GM19238 (cell line): ENCODE measurements at regions not wholly inside any gene's neighbourhood (a gene's known extent, or its start where the extent isn't known, plus 50 kb on each side); places are given as distances from the start of the nearest gene placed in this dataset.
"Not testable (repeated sequence)": the region's sequence is repeated elsewhere in the genome, so short reads cannot be mapped to it uniquely, and the experiment has no call there.

Source experiments
- DNase-seq: peaks from one replicate; pipeline ENCODE4 v3.0.0; 2011; ENCODE audit warnings: low spot score; ENCODE audit not compliant: insufficient read length

DNA sequence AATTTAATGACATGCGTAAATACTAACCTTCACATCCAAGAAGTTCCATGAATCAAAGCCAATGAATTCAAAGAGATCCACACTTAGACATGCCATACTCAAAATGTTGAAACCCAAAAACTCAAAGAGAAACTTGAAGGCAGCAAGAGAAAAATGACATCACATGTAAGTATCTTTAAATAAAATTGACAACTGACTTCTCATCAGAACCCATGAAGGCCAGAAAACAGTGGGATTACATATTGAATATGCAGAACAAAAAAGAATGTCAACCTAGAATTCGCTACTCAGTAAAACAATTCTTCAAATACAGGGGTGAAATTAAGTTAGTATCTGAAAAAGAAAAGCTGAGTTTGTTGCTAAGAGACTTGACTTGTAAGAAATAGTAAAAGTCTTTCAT lies 953.9 kb upstream of the HS3ST1 start:
- no peak for DNase-seq

DNA sequence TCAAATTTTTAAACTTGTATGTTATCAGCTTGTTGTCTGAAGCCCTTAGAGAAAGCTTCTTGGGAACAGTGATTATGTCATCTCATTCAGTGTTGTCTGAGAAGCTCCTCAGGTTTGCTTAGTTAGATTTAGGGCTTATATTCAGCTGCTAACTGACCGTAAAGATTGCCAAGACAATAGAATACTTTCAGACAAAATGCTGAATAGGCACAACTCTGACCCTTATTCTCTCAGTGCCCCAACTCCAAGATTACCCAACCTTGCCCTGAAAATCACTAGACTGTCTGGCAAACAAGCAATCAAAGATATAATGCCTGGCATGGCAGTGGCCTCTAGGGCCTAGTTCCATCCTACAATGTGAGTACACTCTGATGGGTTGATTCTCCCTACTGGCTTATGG lies 950.5 kb upstream of the HS3ST1 start:
- no peak for DNase-seq

DNA sequence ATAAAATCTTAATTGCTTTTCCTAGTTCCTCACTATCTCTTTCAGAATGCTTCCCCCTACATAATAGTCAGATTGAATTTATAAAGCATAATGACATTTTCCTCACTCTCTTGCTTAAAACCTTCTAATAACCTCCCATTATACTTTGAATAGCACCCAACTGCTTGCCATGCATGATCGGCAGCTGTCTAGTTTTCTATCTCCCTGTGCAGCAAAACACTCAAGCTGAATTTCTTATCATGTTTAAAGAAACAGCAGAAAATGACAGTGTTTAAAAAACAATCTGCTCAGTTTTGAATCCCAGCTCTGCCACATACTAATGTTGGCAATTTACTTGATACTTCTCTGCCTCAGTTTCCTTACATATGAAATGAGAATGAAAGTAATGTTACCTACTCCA lies 947.1 kb upstream of the HS3ST1 start:
- DNase-seq, result no peak

DNA sequence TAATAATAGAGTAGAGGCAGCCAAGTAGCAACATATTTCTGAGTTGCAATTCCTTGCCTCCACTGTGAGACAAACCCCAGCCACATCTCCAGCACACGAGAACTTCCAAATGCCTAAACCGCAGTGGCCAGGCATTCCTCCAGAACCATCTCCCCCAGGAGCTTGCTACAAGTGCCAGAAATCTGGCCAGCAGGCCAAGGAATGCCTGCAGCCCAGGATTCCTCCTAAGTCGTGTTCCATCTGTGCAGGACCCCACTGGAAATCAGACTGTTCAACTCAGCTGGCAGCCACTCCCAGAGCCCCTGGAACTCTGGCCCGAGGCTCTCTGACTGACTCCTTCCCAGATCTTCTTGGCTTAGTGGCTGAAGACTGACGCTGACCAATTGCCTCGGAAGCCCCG lies 937.2 kb upstream of the HS3ST1 start:
- not testable (repeated sequence) for DNase-seq

DNA sequence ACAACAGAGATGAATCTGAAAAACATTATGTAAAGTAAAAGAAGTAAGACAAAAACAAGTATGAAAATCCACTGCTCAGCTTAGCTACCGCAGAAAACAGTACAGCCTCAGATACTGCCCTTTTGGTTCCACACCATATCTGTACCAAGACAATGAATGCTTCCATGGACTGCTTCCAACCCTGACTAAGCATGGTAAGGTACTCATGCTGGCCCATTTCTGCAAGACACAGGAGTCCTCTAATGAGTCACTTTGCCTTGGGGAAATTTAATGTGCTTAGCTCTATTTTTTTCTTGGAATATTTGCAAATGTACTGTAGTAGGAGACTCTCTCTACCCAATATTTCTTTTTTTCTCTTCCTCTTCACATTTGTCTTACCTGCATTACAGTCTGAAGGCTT lies 931.7 kb upstream of the HS3ST1 start:
- no peak for DNase-seq

DNA sequence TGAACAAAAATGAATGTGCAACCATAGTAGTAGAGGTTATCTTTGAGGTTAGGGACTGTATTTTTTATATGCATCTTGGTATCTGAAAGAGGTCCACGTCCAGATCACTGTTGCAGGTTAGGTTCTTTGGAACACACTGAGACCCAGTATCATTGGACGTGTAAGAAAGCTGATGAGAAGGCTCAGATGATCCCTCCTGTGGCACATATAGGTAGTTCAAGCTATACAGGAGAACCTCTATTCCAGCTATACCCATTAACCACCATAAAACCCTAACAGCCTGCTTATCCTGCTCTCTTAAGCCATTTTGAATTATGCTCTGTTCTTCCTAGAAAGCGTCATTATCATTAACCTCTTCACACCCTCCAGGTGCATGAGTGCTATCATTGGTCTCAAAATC lies 930.7 kb upstream of the HS3ST1 start:
- no peak for DNase-seq

DNA sequence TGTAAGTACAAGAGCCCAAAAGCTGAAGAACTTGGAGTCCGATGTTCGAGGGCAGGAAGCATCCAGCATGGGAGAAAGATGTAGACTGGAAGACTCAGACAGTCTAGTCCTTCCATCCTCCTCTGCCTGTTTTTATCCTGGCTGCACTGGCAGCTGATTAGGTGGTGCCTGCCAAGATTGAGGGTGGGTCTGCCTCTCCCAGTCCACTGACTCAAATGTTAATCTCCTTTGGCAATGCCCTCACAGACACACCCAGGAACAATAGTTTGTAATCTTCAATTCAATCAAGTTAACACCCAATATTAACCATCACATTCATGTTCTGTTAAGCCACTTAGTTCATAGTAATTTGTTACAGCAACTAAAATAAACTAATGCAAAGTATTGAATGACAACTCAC lies 904.4 kb upstream of the HS3ST1 start:
- not testable (repeated sequence) for DNase-seq

DNA sequence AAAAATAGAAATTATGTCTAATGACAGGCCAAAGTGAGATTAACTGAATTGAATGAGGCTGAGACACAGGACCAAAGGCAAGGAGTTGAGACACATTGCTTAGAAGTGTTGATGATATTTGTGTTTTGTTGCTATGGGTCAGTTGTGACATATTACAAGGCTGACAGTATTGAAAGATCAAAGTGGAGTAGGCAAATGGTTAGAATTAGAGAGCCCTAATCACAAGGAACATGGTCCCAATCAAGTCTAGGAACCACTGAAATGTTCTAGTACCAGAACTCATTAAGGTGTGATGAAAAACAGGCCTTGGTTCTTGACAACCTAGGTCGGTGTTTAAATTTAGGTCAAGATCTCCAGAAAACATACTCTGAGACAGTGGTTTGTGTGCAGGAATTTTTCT lies 896.3 kb upstream of the HS3ST1 start:
- DNase-seq, result no peak

DNA sequence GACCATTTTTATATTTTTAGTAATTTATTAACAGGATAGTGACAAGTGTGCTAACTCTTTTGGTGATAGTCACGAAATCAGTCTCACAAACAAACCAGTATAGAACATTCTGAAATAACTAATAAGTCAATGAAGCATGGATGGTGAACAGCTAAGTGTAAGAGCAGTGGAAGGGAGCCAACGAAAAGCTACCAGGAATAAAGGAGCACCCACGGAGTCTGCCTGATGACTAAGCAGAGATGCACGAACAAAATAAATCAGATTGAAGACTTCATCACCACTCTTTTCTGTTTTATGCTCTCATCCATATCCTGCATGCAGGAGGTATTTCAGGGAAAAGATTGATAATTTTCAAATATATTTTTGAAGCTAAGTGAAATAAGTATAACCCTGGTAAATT lies 891.1 kb upstream of the HS3ST1 start:
- no peak for DNase-seq

DNA sequence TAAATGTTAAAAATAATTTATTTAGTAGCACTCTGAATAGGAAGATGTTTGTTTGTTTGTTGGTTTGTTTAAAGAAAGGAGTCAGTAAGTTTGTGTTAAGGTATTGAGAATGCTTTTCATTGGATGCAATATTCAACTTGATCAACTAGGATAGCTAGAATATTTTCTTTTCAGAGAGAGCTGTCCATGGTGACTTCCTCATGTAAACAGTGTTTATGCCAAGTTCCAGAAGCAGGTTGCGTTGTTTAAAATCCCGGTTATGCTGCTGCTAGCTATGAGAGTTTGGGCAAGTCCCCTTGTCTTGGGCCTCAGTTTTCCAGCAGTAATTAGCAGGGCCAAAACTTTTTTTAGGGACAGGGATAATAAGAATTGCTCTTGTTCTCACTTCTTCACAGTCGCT lies 876.2 kb upstream of the HS3ST1 start:
- DNase-seq, result no peak

DNA sequence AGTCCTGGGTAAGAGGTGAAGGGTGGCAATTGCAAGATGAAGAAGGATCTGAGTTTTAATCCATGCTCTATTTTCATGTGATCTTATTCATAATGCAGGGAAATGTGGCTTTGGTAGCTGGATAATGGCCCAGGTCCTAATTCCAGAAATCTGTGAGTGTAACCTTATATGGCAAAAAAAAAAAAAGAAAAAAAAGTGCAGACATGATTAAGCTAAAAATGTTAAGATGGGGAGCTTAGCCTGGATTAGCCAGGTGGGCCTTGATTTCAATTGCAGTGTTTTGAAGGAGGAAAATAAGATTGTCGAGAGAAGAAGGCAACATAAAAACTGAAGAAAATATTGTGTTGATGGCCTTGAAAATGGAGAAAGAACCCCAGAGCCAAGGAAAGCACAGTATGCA lies 867.7 kb upstream of the HS3ST1 start:
- DNase-seq, result no peak

DNA sequence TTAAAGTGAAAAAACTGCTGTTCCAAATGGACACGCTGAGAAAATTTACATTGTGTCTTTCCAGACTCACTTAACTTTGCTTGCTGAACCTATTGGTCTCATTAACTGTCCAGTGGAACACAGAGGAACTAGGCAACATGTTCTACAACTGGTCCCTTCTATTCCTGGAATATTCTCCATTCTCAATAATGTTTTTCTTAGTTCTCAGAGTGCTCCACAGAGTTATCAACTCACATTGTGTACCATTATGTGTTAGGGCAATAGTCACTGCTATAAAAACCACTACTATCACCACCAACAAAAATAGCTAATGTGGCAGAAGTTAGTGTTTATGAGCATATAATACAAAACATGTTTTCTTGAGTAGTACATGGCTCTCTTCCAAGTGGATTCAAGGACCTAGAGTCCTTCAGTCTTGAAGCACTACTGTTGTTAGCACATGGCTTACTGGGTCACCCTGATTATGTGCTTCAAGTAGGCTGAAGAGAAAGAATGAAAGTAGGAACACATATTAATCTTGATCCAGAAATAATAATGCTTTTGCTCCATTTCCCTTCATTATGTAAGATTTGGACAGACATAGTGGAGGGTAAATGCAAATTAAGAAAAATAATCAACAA lies 865.3 kb upstream of the HS3ST1 start:
- no peak for DNase-seq

DNA sequence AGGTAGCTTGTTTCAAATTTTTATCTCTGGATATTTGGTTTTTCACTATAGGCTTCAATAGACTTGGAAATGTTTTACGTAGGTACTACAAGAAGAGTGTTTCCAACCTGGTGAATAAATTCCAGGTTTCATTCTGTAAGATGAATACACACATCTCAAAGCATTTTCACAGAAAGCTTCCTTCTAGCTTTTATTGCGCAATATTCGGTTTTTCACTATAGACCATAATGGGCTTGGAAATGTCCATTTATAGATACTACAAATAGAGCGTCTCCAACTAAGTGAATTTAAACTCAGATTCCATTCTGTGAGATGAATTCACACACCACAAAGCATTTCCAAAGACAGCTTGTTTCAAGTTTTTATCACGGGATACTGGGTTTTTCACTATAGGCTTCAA lies 857.7 kb upstream of the HS3ST1 start:
- no peak for DNase-seq

DNA sequence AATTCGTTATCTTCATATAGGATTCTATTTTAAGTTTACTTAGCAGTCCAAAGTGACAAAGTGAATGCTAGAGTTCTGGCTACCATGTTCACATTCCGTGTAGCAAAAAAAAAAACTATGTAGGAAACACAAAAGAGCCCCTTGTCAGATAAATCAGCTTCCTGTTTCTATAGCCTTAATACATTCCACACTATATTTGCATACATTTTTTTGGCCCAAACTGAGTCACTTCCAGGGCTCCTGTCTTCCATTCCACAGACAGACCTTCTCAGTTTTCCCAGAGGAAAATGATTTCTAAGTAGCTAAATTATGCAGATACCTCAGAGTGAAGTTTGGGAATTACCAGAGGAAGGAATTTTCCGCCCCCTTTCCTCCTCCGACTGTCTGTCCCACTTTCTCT lies 841.9 kb upstream of the HS3ST1 start:
- DNase-seq, result no peak

DNA sequence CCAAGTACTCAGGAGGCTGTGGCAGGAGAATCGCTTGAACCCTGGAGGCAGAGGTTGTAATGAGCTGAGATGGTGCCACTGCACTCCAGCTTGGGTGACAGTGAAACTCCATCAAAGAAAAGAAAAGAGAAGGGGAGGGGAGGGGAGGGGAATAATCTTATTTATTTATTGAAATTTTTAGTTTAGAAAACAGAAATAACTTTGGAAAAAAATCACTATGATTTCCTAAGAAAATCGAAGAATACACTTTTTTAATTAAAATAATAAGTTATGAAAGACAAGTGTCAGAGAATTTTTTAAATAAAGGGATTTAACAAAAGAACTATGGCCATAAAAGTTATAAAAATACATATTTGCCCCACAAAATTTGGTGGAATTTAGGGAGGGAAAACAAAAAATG lies 836.9 kb upstream of the HS3ST1 start:
- no peak for DNase-seq

DNA sequence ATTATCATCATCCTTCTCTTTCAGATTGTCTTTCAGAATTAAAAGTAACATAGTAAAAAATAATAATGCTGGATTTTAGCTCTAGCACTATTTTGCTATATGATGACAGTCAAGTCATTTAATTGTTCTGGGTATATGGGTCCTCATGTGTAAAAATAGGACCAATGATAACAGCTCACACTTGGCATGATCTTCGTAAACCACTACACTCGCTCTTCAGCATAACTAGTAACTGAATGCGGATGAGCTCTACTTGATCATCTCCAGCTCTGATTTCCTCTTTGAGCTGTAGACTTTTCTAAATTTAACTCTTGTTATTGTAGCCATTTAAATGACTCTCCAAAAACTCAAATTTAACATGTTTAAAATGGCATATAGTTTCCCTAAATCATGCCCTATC lies 831.8 kb upstream of the HS3ST1 start:
- DNase-seq, result no peak

DNA sequence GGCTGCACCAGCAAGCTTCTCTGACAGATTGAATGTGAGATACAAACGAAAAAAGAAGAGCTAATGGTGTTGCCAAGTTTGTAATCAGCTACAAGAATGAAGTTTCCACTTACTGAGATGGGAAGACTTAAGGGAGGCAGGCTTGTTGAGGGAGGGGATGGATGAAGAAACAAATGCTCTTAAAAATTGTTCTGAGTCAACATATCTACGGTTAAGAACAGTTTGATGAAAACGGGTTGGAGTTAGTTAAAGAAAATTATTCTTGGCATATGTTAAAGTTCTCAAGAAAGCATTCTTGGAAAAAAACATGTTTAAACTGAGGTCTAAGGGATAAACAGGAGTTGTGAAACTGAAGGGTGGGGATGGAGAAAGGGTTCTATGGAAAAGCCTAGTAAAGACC lies 816.3 kb upstream of the HS3ST1 start:
- no peak for DNase-seq

DNA sequence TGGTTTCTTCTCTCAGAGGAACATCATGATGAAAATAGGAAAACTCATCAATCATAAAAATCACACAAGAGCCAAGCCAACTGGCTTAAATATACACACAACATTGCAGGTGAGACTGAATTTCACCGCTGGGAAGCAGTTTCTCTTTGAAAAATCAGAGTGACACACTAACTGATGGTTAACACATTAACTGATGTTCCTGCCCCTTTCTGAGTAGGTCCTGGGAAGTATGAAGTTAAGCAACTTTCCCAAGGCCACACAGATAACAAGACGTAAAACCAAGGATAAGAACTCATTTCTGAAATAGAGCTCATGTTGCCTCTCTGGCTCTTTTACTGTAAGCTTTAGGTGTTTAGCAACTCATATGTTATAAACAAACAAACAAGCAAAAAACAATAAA lies 813.7 kb upstream of the HS3ST1 start:
- DNase-seq, result no peak

DNA sequence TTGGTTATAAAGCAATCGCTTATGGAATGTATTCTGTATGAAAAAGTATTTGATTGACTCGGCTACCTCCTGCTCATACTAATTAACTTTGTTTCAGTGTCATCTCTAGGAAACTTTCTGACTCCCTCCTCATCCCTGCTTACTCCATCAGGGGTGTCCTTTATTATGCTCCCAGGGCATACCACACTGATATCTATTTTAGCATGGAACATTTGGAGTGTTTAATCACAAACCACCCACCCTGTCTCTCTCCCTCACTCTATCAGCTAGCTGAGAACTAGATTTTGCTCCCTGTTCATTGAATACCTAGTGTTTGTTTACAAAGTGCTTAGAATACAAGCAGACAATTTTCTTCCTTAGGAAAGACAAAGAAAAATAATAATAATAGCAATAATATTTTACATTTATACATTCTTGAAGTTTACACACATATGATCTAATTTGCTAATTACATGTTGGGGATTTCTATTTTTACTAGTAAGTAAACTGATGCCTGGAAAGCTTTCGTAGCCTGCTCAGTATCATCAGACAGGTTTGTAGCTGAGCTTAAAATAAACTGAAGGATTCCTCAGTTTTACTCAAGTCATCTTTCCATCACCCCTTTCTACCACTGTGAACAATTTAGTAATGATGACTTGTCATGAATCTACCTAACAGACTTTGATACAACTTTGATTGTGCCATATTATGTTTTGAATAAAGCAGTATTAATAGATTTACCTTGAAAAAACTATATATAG lies 811.4 kb upstream of the HS3ST1 start:
- no peak for DNase-seq

DNA sequence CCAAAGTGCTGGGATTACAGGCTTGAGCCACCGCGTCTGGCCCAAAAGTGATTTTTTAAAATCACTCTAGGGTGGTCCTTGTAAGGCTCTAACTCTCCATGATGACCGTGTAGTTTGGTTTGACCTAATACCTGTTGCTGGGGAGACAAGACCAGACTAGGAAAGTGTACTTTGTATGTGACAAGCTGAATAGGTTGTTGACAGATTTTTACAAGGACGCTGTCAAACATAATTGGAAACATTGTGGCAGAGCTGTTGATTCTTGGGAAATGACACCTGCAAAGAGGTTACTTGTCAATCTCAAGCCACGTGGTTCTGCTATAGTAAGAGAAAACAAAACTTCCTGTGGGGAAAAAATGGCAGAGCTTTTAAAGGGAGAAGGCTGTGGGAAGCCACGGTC lies 802.4 kb upstream of the HS3ST1 start:
- DNase-seq, result no peak

DNA sequence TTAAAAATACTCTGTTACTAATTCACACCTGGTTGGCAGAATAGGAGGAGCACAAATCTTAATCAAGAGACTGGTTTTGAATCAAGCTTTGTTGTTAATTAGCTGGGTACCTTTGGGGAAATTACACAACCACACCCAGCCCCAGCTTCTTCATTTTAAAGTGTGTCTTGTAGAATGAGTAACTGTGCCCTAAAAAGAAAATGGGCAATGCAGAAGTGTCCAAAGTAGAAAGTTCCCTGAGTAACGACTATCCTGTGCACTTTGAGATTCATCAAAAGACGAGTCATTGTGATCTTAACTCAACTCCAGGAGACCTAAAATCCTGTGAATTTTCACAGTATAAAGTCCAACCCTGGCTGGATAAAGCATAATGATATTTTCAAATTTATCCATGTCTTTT lies 792.3 kb upstream of the HS3ST1 start:
- no peak for DNase-seq

DNA sequence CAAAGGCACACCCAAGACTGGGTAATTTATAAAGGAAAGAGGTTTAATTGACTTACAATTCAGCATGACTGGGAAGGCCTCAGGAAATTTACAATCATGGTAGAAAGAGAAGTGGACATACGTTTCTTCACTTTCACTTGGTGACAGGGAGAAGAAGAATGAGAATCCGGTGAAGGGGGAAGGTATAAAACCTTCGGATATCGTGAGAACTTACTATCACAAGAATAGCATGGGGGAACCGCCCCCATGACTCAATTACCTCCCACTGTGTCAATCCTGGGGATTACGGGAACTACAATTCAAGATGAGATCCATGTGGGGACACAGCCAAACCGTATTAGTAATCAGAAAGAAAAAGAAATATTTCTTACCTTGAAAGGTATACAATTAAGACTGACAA lies 782.9 kb upstream of the HS3ST1 start:
- DNase-seq, result no peak

DNA sequence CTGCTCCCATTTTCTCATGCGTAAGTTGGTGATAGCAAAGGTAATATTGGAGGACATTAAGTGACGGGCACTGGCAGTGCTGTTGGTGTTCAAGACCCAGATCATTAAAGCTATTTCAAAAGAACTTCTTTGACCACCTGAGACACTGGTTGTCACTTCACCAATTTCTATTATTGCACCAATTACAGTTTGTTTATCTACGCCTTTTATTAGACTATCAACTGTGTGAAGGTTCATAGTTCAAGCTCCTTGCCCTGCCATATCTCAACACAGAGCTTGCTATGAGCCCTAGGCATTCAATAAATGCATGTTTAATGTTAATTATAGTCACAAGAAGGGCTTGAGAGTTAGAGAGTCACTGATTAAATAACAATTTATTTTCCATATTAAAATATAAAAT lies 778.7 kb upstream of the HS3ST1 start:
- no peak for DNase-seq

DNA sequence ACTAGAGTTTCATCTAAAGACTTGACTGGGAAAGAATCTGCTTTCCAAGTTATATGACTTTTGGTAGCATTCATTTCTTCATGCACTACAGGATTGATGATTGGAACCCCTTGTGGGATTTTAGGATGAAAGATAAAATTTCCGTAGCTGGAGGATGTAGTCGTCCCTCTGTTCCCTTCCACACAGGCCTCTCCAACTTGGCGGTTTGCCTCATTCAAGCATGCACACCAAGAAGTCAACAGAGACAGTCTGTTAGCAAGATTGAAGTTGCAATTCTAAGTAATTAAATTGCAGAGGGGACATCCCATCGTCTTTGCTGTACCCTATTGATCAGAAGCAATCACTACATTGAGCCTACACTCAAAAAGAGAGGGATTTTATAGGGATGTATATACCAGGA lies 777.4 kb upstream of the HS3ST1 start:
- no peak for DNase-seq
